GM23248 (cell line): ENCODE measurements at regions not wholly inside any gene's neighbourhood (a gene's known extent, or its start where the extent isn't known, plus 50 kb on each side); places are given as distances from the start of the nearest gene placed in this dataset.
A peak's percentile ranks its signal among the peaks of the same experiment; 100 is the strongest.
"Not testable (repeated sequence)": the region's sequence is repeated elsewhere in the genome, so short reads cannot be mapped to it uniquely, and the experiment has no call there.

ENCODE experiments used
- DNase-seq: peaks from one replicate; pipeline ENCODE4 v3.0.0-alpha.2; 2015
- H2AFZ ChIP-seq: fragments of 200-600 bp; sonication (generic); 2 replicates; pipeline ENCODE4 v1.6.1; 2016; ENCODE audit warnings: antibody characterized with exemption
- H3F3A ChIP-seq: fragments of 200-600 bp; sonication (generic); 2 replicates; pipeline ENCODE4 v1.6.1; 2016; ENCODE audit warnings: mild to moderate bottlenecking, antibody characterized with exemption, mixed run types; ENCODE audit not compliant: insufficient read depth
- H3K27ac ChIP-seq: fragments of 200-600 bp; sonication (generic); 2 replicates; pipeline ENCODE4 v1.5.1; 2016; ENCODE audit warnings: mild to moderate bottlenecking
- H3K27me3 ChIP-seq: fragments of 200-600 bp; sonication (generic); replicated peaks from 2 replicates; pipeline ENCODE4 v1.6.1; 2016; ENCODE audit warnings: mild to moderate bottlenecking; ENCODE audit not compliant: insufficient read depth
- H3K36me3 ChIP-seq: fragments of 200-600 bp; sonication (generic); 2 replicates; pipeline ENCODE4 v1.6.1; 2016; ENCODE audit warnings: low read depth, mild to moderate bottlenecking
- H3K4me1 ChIP-seq: fragments of 200-600 bp; sonication (generic); 2 replicates; pipeline ENCODE4 v1.6.1; 2016; ENCODE audit warnings: mild to moderate bottlenecking; ENCODE audit not compliant: insufficient read depth
- H3K4me2 ChIP-seq: fragments of 200-600 bp; sonication (generic); one replicate; pipeline ENCODE4 v1.6.1; 2016; ENCODE audit warnings: mild to moderate bottlenecking; ENCODE audit not compliant: unreplicated experiment
- H3K4me3 ChIP-seq: fragments of 200-600 bp; sonication (generic); 2 replicates; pipeline ENCODE4 v1.5.1; 2016; ENCODE audit warnings: mild to moderate bottlenecking
- H3K79me2 ChIP-seq: fragments of 200-600 bp; sonication (generic); 2 replicates; pipeline ENCODE4 v1.6.1; 2016; ENCODE audit warnings: mild to moderate bottlenecking; ENCODE audit not compliant: insufficient read depth
- H3K9ac ChIP-seq: fragments of 200-600 bp; sonication (generic); 2 replicates; pipeline ENCODE4 v1.6.1; 2016; ENCODE audit warnings: mild to moderate bottlenecking
- H3K9me2 ChIP-seq: fragments of 200-600 bp; sonication (generic); 2 replicates; pipeline ENCODE4 v1.6.1; 2016; ENCODE audit warnings: mixed run types, mild to moderate bottlenecking, moderate library complexity; ENCODE audit not compliant: insufficient read depth
- H3K9me3 ChIP-seq: fragments of 200-600 bp; sonication (generic); one replicate; pipeline ENCODE4 v1.6.1; 2017; ENCODE audit warnings: low read depth
- H4K20me1 ChIP-seq: fragments of 200-600 bp; sonication (generic); 2 replicates; pipeline ENCODE4 v1.6.0; 2016; ENCODE audit not compliant: insufficient read depth
- EZH2 ChIP-seq: fragments of 200-600 bp; sonication (generic); IDR thresholded peaks from 2 replicates; pipeline ENCODE4 v1.6.1; 2018; ENCODE audit warnings: antibody characterized with exemption, mild to moderate bottlenecking; ENCODE audit not compliant: insufficient read depth, poor library complexity, severe bottlenecking
- EZH2phosphoT487 ChIP-seq: fragments of 200-600 bp; sonication (generic); IDR thresholded peaks from 2 replicates; pipeline ENCODE4 v1.6.1; 2018; ENCODE audit warnings: antibody characterized with exemption, moderate library complexity, mild to moderate bottlenecking, low read depth; ENCODE audit not compliant: insufficient read depth
- WGBS, 2 experiments: methylation state at CpG; one replicate each; pipeline ENCODE4 v1.1.6; 2015 to 2017; ENCODE audit warnings: low lambda C conversion rate in 2 of 2, low coverage in 1 of 2; ENCODE audit errors: missing lambda C conversion rate in 2 of 2; 5-methylcytosine and 5-hydroxymethylcytosine counted together
- in situ Hi-C: fragments of 300-500 bp; cut with MboI; formaldehyde crosslinking; loops from 2 replicates; pipeline ENCODE4 v1.15.0; 2020

DNA sequence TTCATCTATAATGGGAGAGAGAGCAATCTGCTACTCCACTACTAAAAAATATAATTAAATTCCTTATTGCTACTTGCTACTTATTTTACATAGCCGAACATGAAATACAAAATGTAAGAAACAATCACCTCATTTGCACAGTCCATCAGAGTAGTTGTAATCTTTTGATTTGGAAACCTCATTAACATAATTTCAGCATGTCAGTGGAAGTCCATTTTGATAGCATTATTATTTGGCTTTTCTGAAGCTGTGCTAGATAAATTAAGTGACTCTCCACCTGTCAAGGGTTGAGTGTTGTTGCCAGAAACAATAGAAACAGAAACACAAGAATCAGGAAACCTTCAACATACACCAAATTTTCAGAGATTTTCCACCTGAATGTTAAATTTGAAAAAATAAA is 250.0 kb downstream of the RFPL4B start:
- 75 to 92% methylated on average over 1 of the region's 1 CpG for WGBS, 2 experiments
- H4K20me1 ChIP-seq, result no peaks in the 10 kb centered on the region

DNA sequence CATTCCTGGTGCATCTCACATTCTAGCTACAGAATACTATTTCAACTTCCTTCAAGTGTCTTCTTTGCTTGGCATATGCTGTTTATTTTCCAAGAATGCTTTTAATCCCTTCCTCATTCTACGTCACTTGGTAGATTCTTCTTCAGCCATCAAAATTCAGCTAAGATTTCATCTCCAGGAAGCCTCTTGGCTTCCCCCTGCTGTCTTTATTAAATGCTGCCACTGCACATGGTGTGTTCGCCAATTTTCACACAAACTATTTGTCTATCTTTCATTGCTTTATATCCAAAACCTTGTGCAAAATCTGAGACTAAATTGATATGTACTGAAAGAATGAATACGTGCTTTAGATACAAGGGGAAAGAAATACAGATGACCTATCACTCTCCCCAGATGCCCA is 253.0 kb downstream of the RFPL4B start:
- DNase-seq, result no peak
- no peaks in the 10 kb centered on the region for H3K36me3 ChIP-seq

More for the DNA sequence above, 250.0 kb downstream of the RFPL4B start:
- no peaks in the 10 kb centered on the region for H3K27me3 ChIP-seq
- no peaks in the 10 kb centered on the region for H3F3A ChIP-seq
- in situ Hi-C loops, result no loop called here
- H3K9me3 ChIP-seq, result peaks cover 4% of the 10 kb centered on the region
- DNase-seq, result no peak
- no peaks in the 10 kb centered on the region for H3K9me2 ChIP-seq
- H3K9ac ChIP-seq, result no peak overlapping the region
- H3K79me2 ChIP-seq, result no peaks in the 10 kb centered on the region
- no peaks in the 10 kb centered on the region for H3K36me3 ChIP-seq
- H2AFZ ChIP-seq, result no peak overlapping the region
- no peak overlapping the region for H3K4me2 ChIP-seq
- TF ChIP-seq EZH2phosphoT487 (no peak), EZH2 (no peak)
- H3K27ac ChIP-seq, result no peak overlapping the region
- no peak overlapping the region for H3K4me3 ChIP-seq
- H3K4me1 ChIP-seq, result no peaks in the 10 kb centered on the region

GRCh38 chr6:112603726-112604125 is 256.6 kb downstream of the RFPL4B start:
- H2AFZ ChIP-seq, result no peak overlapping the region
- DNase-seq, result peak; percentile 23
- no peaks in the 10 kb centered on the region for H3K9me3 ChIP-seq
- H3K9ac ChIP-seq, result no peak overlapping the region
- TF ChIP-seq EZH2phosphoT487, result no peak
- no peak for TF ChIP-seq EZH2
- H4K20me1 ChIP-seq, result no peaks in the 10 kb centered on the region
- H3K27me3 ChIP-seq, result no peaks in the 10 kb centered on the region
- H3K4me2 ChIP-seq, result no peak overlapping the region
- H3K9me2 ChIP-seq, result no peaks in the 10 kb centered on the region
- H3F3A ChIP-seq, result no peaks in the 10 kb centered on the region
- no peaks in the 10 kb centered on the region for H3K36me3 ChIP-seq
- 8 to 9% methylated on average over 1 of the region's 1 CpG for WGBS, 2 experiments
- peaks cover 4% of the 10 kb centered on the region; the same call in 1 of the 2 replicates for H3K4me1 ChIP-seq
- in situ Hi-C loops, result no loop called here
- no peak overlapping the region for H3K4me3 ChIP-seq
- H3K79me2 ChIP-seq, result no peaks in the 10 kb centered on the region
- H3K27ac ChIP-seq, result no peak overlapping the region

More for the DNA sequence above, 253.0 kb downstream of the RFPL4B start:
- no peak overlapping the region for H3K4me2 ChIP-seq
- no peak overlapping the region for H3K27ac ChIP-seq
- H3F3A ChIP-seq, result no peaks in the 10 kb centered on the region
- no peak for TF ChIP-seq EZH2
- no peak for TF ChIP-seq EZH2phosphoT487
- no peak overlapping the region for H2AFZ ChIP-seq
- no peaks in the 10 kb centered on the region for H3K27me3 ChIP-seq
- no peaks in the 10 kb centered on the region for H4K20me1 ChIP-seq
- in situ Hi-C loops, result no loop called here
- 60 to 78% methylated on average over 3 of the region's 3 CpGs for WGBS, 2 experiments
- no peaks in the 10 kb centered on the region for H3K79me2 ChIP-seq
- H3K9me2 ChIP-seq, result no peaks in the 10 kb centered on the region
- no peaks in the 10 kb centered on the region for H3K9me3 ChIP-seq
- no peak overlapping the region for H3K4me3 ChIP-seq
- no peak overlapping the region for H3K9ac ChIP-seq
- peaks cover 4% of the 10 kb centered on the region; the same call in 1 of the 2 replicates for H3K4me1 ChIP-seq

- Histone ChIP-seq H3K4me1 (peaks cover 4% of the 10 kb centered on the region; the same call in 1 of the 2 replicates), H3K27me3 (no peaks in the 10 kb centered on the region), H3K9ac (no peak overlapping the region), H3K9me2 (no peaks in the 10 kb centered on the region), H3F3A (no peaks in the 10 kb centered on the region), H3K36me3 (no peaks in the 10 kb centered on the region), H3K79me2 (no peaks in the 10 kb centered on the region), H2AFZ (no peak overlapping the region), H3K27ac (no peak overlapping the region), H3K9me3 (no peaks in the 10 kb centered on the region), H3K4me3 (no peak overlapping the region), H3K4me2 (no peak overlapping the region), H4K20me1 (no peaks in the 10 kb centered on the region)
- DNase-seq, result no peak
- 16 to 29% methylated on average over 3 of the region's 3 CpGs for WGBS, 2 experiments
- no peak for TF ChIP-seq EZH2
- in situ Hi-C loops, result no loop called here
Observed at GRCh38 chr6:112606656-112607435, 259.7 kb downstream of the RFPL4B start.

GRCh38 chr6:112608925-112609324 is 261.8 kb downstream of the RFPL4B start:
- H3K36me3 ChIP-seq, H4K20me1 ChIP-seq, DNase-seq, H3K27ac ChIP-seq, H3K9me2 ChIP-seq, in situ Hi-C loops, H3F3A ChIP-seq, H3K27me3 ChIP-seq, H3K79me2 ChIP-seq, H3K4me3 ChIP-seq, H3K4me2 ChIP-seq, H2AFZ ChIP-seq, H3K4me1 ChIP-seq, H3K9ac ChIP-seq, H3K9me3 ChIP-seq: not testable (repeated sequence)
- 55 to 88% methylated on average over 1 of the region's 1 CpG for WGBS, 2 experiments
